DND-41 (cell line): ENCODE measurements at regions not wholly inside any gene's neighbourhood (a gene's known extent, or its start where the extent isn't known, plus 50 kb on each side); places are given as distances from the start of the nearest gene placed in this dataset.

Source experiments
- ATAC-seq: fragments of 200-7000 bp; cut with Tn5 transposase; 3 replicates; pipeline ENCODE4 v1.9.1; 2021; ENCODE audit warnings: low read depth; ENCODE audit not compliant: insufficient read depth
- DNase-seq: peaks from one replicate; pipeline ENCODE4 v3.0.0-alpha.2; 2020
- H2AFZ ChIP-seq: 2 replicates; pipeline ENCODE4 v1.6.0; 2012; ENCODE audit warnings: low read depth, low read length
- H3K27ac ChIP-seq: 2 replicates; pipeline ENCODE4 v1.5.1; 2012; ENCODE audit warnings: low read length, inconsistent platforms
- H3K27me3 ChIP-seq: fragments of 200-600 bp; sonication (generic); 2 replicates; pipeline ENCODE4 v1.6.0; 2012; ENCODE audit warnings: low read length, mild to moderate bottlenecking, inconsistent platforms; ENCODE audit not compliant: insufficient read depth, poor library complexity
- H3K36me3 ChIP-seq: 2 replicates; pipeline ENCODE4 v1.5.1; 2012; ENCODE audit warnings: low read length, inconsistent platforms; ENCODE audit not compliant: insufficient read depth
- H3K4me1 ChIP-seq: 2 replicates; pipeline ENCODE4 v1.5.1; 2012; ENCODE audit warnings: mild to moderate bottlenecking, low read length; ENCODE audit not compliant: insufficient read depth
- H3K4me2 ChIP-seq: 2 replicates; pipeline ENCODE4 v1.6.0; 2012; ENCODE audit warnings: mild to moderate bottlenecking, moderate library complexity, low read length, inconsistent platforms; ENCODE audit not compliant: insufficient read depth
- H3K4me3 ChIP-seq, 2 experiments: fragments of 200-600 bp in 1 of 2; shearing (Covaris generic) in 1 of 2; 2 replicates each; pipeline ENCODE4 v1.5.1; 2012 to 2016; ENCODE audit warnings: inconsistent platforms in 2 of 2, low read length in 2 of 2, mild to moderate bottlenecking in 2 of 2, low read depth in 1 of 2, moderate library complexity in 1 of 2
- H3K79me2 ChIP-seq: 2 replicates; pipeline ENCODE4 v1.6.0; 2012; ENCODE audit warnings: low read length, inconsistent platforms; ENCODE audit not compliant: insufficient read depth
- H3K9ac ChIP-seq: 2 replicates; pipeline ENCODE4 v1.6.0; 2012; ENCODE audit warnings: low read depth, mild to moderate bottlenecking, inconsistent platforms, low read length, moderate library complexity
- H3K9me3 ChIP-seq: 2 replicates; pipeline ENCODE4 v1.5.1; 2012; ENCODE audit warnings: low read length, moderate library complexity, mild to moderate bottlenecking, inconsistent platforms; ENCODE audit not compliant: insufficient read depth, severe bottlenecking
- H4K20me1 ChIP-seq: 2 replicates; pipeline ENCODE4 v1.6.0; 2012; ENCODE audit warnings: low read length; ENCODE audit not compliant: insufficient read depth
- CTCF ChIP-seq: IDR thresholded peaks from 2 replicates; pipeline ENCODE4 v1.5.1; 2012; ENCODE audit warnings: borderline replicate concordance, low read length, moderate library complexity, mild to moderate bottlenecking; ENCODE audit not compliant: poor library complexity, severe bottlenecking; ENCODE audit errors: extremely low read depth
- EZH2 ChIP-seq: IDR thresholded peaks from 3 replicates; pipeline ENCODE4 v1.6.1; 2012; ENCODE audit warnings: borderline replicate concordance, low read depth, mild to moderate bottlenecking, moderate library complexity, low read length, inconsistent platforms; ENCODE audit not compliant: severe bottlenecking

DNA sequence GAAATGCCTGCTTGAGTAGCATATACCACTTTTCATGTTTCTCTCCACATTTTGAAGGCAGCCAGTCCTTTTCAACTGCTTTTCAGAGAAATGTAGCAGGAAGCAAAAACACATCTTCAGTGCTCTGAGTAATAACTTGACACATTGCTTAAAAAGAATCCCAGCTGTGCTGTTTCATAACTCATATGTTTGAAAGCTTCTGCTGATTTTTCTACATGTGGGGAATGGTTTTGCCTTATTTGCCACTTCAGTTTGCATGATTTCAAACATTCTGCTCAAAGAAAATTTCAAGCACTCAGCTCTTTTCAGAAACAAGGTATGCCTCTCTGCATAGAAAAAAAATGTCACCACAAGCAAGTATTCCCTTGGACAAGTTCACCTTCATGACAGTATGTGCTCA lies 732.8 kb downstream of the POM121L12 start:
- TF ChIP-seq EZH2 = no peak
- no peak for TF ChIP-seq CTCF
- Histone ChIP-seq H3K27me3 (no peaks in the 10 kb centered on the region), H3K79me2 (no peaks in the 10 kb centered on the region), H4K20me1 (no peaks in the 10 kb centered on the region), H3K36me3 (no peaks in the 10 kb centered on the region), H2AFZ (no peak overlapping the region), H3K4me2 (no peak overlapping the region), H3K9ac (no peak overlapping the region), H3K9me3 (no peaks in the 10 kb centered on the region), H3K27ac (no peak overlapping the region), H3K4me3 (no peak overlapping the region), H3K4me1 (no peaks in the 10 kb centered on the region)
- ATAC-seq (no peak), DNase-seq (no peak)

DNA sequence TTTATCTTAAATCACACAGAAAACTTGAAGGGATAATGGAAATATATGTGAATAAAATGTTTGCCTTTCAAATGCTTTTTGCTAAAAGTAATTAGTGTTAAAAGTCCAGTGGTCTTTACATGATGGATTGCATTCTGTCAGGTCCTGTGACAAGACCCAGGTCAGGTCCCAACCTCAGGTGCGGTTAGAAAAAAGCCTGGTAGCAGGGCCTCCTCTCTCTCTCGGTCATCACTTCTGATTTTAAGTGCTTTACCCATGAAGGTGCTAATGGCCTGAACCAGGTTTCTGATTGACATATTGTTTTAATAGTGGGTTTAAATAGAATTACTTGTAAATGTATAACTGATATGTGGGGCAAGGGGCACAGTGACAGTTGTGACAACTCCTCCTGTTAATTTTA lies 736.3 kb downstream of the POM121L12 start:
- H4K20me1 ChIP-seq = no peaks in the 10 kb centered on the region
- no peak for DNase-seq
- H3K27ac ChIP-seq = no peak overlapping the region
- H3K4me3 ChIP-seq = no peak overlapping the region
- H3K36me3 ChIP-seq = no peaks in the 10 kb centered on the region
- H3K9ac ChIP-seq = no peak overlapping the region
- no peak for TF ChIP-seq CTCF
- H3K4me2 ChIP-seq = no peak overlapping the region
- no peaks in the 10 kb centered on the region for H3K27me3 ChIP-seq
- ATAC-seq = no peak
- no peak overlapping the region for H2AFZ ChIP-seq
- H3K9me3 ChIP-seq = no peaks in the 10 kb centered on the region
- no peaks in the 10 kb centered on the region for H3K79me2 ChIP-seq
- H3K4me1 ChIP-seq = no peaks in the 10 kb centered on the region

DNA sequence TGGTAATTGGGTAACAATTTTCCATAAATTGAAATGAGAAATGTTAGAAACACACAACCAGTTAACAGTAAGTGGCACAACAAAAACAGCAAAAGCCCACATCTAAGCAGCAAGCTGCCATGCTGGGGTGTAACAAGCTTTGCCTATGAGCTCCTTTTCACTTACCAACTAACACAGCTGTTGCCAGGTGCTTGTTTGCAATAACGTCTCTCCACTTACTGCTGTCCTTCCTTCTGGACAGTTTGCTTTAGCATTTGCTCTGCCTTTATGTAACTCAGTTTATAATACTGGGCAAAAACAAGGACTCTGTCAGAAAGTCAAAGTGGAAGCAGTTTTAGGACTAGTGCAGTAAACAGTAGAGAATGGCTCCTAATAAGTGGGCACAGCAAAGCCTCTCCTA lies 740.9 kb downstream of the POM121L12 start:
- ATAC-seq (no peak), DNase-seq (no peak)
- Histone ChIP-seq H3K4me2 (no peak overlapping the region), H3K4me1 (no peaks in the 10 kb centered on the region), H3K36me3 (no peaks in the 10 kb centered on the region), H3K79me2 (no peaks in the 10 kb centered on the region), H3K9ac (no peak overlapping the region), H2AFZ (no peak overlapping the region), H3K27ac (no peak overlapping the region), H4K20me1 (no peaks in the 10 kb centered on the region), H3K27me3 (no peaks in the 10 kb centered on the region), H3K9me3 (no peaks in the 10 kb centered on the region), H3K4me3 (no peak overlapping the region)
- TF ChIP-seq EZH2 (no peak), CTCF (no peak)

- Histone ChIP-seq H4K20me1 (no peaks in the 10 kb centered on the region), H3K9ac (no peak overlapping the region), H3K9me3 (no peaks in the 10 kb centered on the region), H3K36me3 (no peaks in the 10 kb centered on the region), H3K27ac (no peak overlapping the region), H3K4me2 (no peak overlapping the region), H2AFZ (no peak overlapping the region), H3K4me1 (no peaks in the 10 kb centered on the region), H3K4me3 (no peak overlapping the region), H3K79me2 (no peaks in the 10 kb centered on the region), H3K27me3 (no peaks in the 10 kb centered on the region)
- ATAC-seq (no peak), DNase-seq (no peak)
- TF ChIP-seq CTCF (no peak), EZH2 (no peak)
These were observed 752.4 kb upstream of the VSTM2A start for GRCh38 chr7:53789741-53790140.
